Sigmoid colon (tissue), 4 donors: ENCODE measurements at regions not wholly inside any gene's neighbourhood (a gene's known extent, or its start where the extent isn't known, plus 50 kb on each side); places are given as distances from the start of the nearest gene placed in this dataset.

Source experiments
- CTCF ChIP-seq, 4 experiments: fragments of 450-650 bp in 3 of 4; fragments of 200-600 bp in 1 of 4; IDR thresholded peaks; one replicate each; pipeline ENCODE4 v1.5.1; 2016 to 2019; ENCODE audit warnings: antibody characterized with exemption in 4 of 4, mild to moderate bottlenecking in 3 of 4, moderate library complexity in 2 of 4
- EP300 ChIP-seq, 4 donors: sonication (generic); formaldehyde crosslinking; IDR thresholded peaks; one replicate each; pipeline ENCODE4 v1.6.1; 2017; ENCODE audit warnings: antibody characterized with exemption in 4 of 4
- POLR2A ChIP-seq, 2 donors: fragments of 450-650 bp; IDR thresholded peaks; one replicate each; pipeline ENCODE4 v1.6.1; 2016; ENCODE audit warnings: antibody characterized with exemption in 2 of 2, mild to moderate bottlenecking in 2 of 2, moderate library complexity in 2 of 2
- POLR2AphosphoS5 ChIP-seq, 4 donors: sonication (generic); formaldehyde crosslinking; IDR thresholded peaks; one replicate each; pipeline ENCODE4 v1.6.1; 2017; ENCODE audit warnings: antibody characterized with exemption in 4 of 4

- TF ChIP-seq POLR2AphosphoS5 (IDR thresholded peaks at IDR 0.05) (no peak), CTCF (IDR thresholded peaks at IDR 0.05) (no peak), EP300 (IDR thresholded peaks at IDR 0.05) (no peak), POLR2A (IDR thresholded peaks at IDR 0.05) (no peak)
Measured at GRCh38 chr20:21019468-21019813, 86.7 kb downstream of the LINC00237 start.
